ENCODE measurements at regions not wholly inside any gene's neighbourhood (a gene's known extent, or its start where the extent isn't known, plus 50 kb on each side); places are given as distances from the start of the nearest gene placed in this dataset.

- TF ChIP-seq CTCF (conservative IDR thresholded peaks at IDR 0.05 in 1 of 2, IDR thresholded peaks at IDR 0.05 in 1 of 2; ENCODE audit: low read depth in 1 of 2, low read length in 2 of 2) (no peak), EZH2 (IDR thresholded peaks at IDR 0.05; ENCODE audit: low read length, missing control alignments) (no peak)
Observed at GRCh38 chr14:106390947-106391346, 864.6 kb downstream of the TMEM121 start.
